ENCODE measurements at regions not wholly inside any gene's neighbourhood (a gene's known extent, or its start where the extent isn't known, plus 50 kb on each side); places are given as distances from the start of the nearest gene placed in this dataset.

- Histone ChIP-seq H4K20me1 (replicated peaks in 1 of 2; ENCODE audit: control insufficient read depth in 1 of 2, insufficient read depth in 2 of 2, low read length in 2 of 2) (no peaks in the 10 kb centered on the region), H2AFZ (ENCODE audit: low read length) (no peak overlapping the region), H4K91ac (replicated peaks; ENCODE audit: insufficient read length, low read length) (no peak overlapping the region), H2AK5ac (ENCODE audit: low read depth, low read length) (no peak overlapping the region), H3K4ac (replicated peaks; ENCODE audit: insufficient read length, low read depth, low read length) (no peak overlapping the region), H3K79me1 (ENCODE audit: low read depth, low read length) (no peaks in the 10 kb centered on the region), H4K8ac (ENCODE audit: extremely low read depth, insufficient read depth, low read length) (no peak overlapping the region), H2BK12ac (ENCODE audit: low read depth, low read length) (no peak overlapping the region), H3K18ac (ENCODE audit: extremely low read depth, low read length) (no peak overlapping the region), H3K9ac (replicated peaks in 1 of 4; ENCODE audit: extremely low read depth in 1 of 4, low read depth in 3 of 4, low read length in 3 of 4) (no peak overlapping the region), H3K14ac (ENCODE audit: insufficient read length) (no peak overlapping the region), H3K56ac (replicated peaks; ENCODE audit: insufficient read length, low read depth, low read length) (no peak overlapping the region), H2BK120ac (replicated peaks; ENCODE audit: low read depth, low read length) (no peak overlapping the region), H2BK15ac (ENCODE audit: low read length) (no peak overlapping the region), H3K4me1 (replicated peaks in 1 of 4; ENCODE audit: control insufficient read depth in 3 of 4, insufficient read depth in 4 of 4, low read length in 3 of 4) (no peaks in the 10 kb centered on the region; a peak in 1 of 7 replicates), H3K36me3 (ENCODE audit: control insufficient read depth in 2 of 4, insufficient read depth in 4 of 4, low read length in 3 of 4) (0 out of 8 replicates have a peak, but pooled peaks cover 0 to 3% (median 0%) of the 10 kb centered on the region in 4 experiments), H3K9me3 (ENCODE audit: insufficient read depth in 2 of 2, low read depth in 1 of 2, low read length in 1 of 2) (peaks cover 0 to 5% of the 10 kb centered on the region in 2 experiments; a peak in 1 of 4 replicates), H3K79me2 (ENCODE audit: control insufficient read depth in 1 of 2, insufficient read depth in 2 of 2, low read length in 2 of 2) (no peaks in the 10 kb centered on the region), H3K4me3 (ENCODE audit: extremely low read depth in 1 of 4, insufficient read depth in 2 of 4, low read depth in 3 of 4, low read length in 4 of 4) (no peak overlapping the region), H3K23ac (ENCODE audit: insufficient read length) (no peak overlapping the region), H3K4me2 (ENCODE audit: insufficient read depth in 1 of 2, low read depth in 2 of 2, low read length in 2 of 2) (no peak overlapping the region), H4K5ac (ENCODE audit: insufficient read length, low read depth, low read length) (no peak overlapping the region), H2BK5ac (ENCODE audit: low read depth, low read length) (no peak overlapping the region), H3K27ac (ENCODE audit: low read depth, low read length) (no peak overlapping the region), H2BK20ac (ENCODE audit: low read length) (no peak overlapping the region), H3K27me3 (replicated peaks in 1 of 4; ENCODE audit: control insufficient read depth in 3 of 4, extremely low read depth in 1 of 4, insufficient read depth in 3 of 4, low read length in 3 of 4) (no peaks in the 10 kb centered on the region; a peak in 1 of 7 replicates), H3K23me2 (ENCODE audit: low read depth, low read length) (no peaks in the 10 kb centered on the region)
- ChIA-PET POLR2A (ENCODE audit: partially characterized antibody) (no interaction called here), CTCF (ENCODE audit: partially characterized antibody) (no interaction called here)
- TF ChIP-seq SP2 (IDR thresholded peaks at IDR 0.05; ENCODE audit: low read length) (no peak), JUND (IDR thresholded peaks at IDR 0.05; ENCODE audit: low read length) (no peak), RNF2 (IDR thresholded peaks at IDR 0.05; ENCODE audit: borderline replicate concordance, low read depth, low read length, missing control alignments, poor library complexity, severe bottlenecking) (no peak), CREB1 (IDR thresholded peaks at IDR 0.05) (no peak), RFX5 (IDR thresholded peaks at IDR 0.05; ENCODE audit: borderline replicate concordance, low read depth, low read length) (no peak), TAF1 (IDR thresholded peaks at IDR 0.05; ENCODE audit: low read depth, low read length) (no peak), TCF12 (IDR thresholded peaks at IDR 0.05; ENCODE audit: low read depth, low read length) (no peak), TEAD4 (IDR thresholded peaks at IDR 0.05; ENCODE audit: low read depth, low read length) (no peak), PHF8 (conservative IDR thresholded peaks at IDR 0.05; ENCODE audit: low read depth, low read length) (no peak), SIN3A (conservative IDR thresholded peaks at IDR 0.05 in 1 of 2, IDR thresholded peaks at IDR 0.05 in 1 of 2; ENCODE audit: low read depth in 1 of 2, low read length in 2 of 2) (no peak)
- DNase-seq (ENCODE audit: low read depth in 1 of 2, low spot score in 2 of 2) (no peak), FAIRE-seq (no peak)
- WGBS, 2 experiments (ENCODE audit: extremely low coverage in 1 of 2, insufficient coverage in 1 of 2, insufficient read length in 1 of 2, insufficient replicate concordance in 2 of 2, low coverage in 1 of 2, low lambda C conversion rate in 2 of 2, missing lambda C conversion rate in 1 of 2): 67% methylated on average over 4 of the region's 4 CpGs; no CpG with 5 or more reads in 1 of the 2 experiments
These were observed 242.6 kb upstream of the THBS1 start for GRCh38 chr15:39338251-39338650.
